ENCODE measurements at regions not wholly inside any gene's neighbourhood (a gene's known extent, or its start where the extent isn't known, plus 50 kb on each side); places are given as distances from the start of the nearest gene placed in this dataset.

DNA sequence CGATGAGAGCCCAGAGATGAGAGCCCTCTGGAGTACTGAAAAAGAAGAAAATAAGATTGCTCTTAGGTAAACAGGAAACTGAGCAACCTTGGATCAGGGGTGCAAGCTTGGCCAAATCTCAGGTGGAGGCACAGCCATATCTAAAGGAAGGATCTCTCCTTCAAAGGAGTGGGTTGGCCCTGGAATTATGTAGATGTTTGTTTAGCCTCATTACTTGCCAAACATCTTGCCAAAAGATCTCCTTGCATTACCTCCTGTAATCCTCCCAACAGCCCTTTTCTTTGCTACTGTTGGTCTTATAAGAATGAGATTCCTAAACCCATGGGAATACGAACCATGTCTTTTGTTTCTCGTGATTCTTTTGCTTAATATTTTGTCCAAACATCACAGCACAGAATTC, 332.6 kb upstream of the NCKAP5 start:
- Histone ChIP-seq H3K9ac (ENCODE audit: insufficient read depth in 1 of 2, low read depth in 2 of 2, low read length in 2 of 2) (no peak overlapping the region), H2AFZ (ENCODE audit: low read depth, low read length) (no peak overlapping the region), H3K27me3 (ENCODE audit: control insufficient read depth in 2 of 2, insufficient read depth in 2 of 2, low read length in 2 of 2) (no peaks in the 10 kb centered on the region), H3K36me3 (ENCODE audit: control insufficient read depth, insufficient read depth, low read length) (no peaks in the 10 kb centered on the region), H3K9me1 (ENCODE audit: control insufficient read depth, insufficient read depth, low read length) (no peaks in the 10 kb centered on the region), H3K4me2 (ENCODE audit: insufficient read depth, low read length) (no peak overlapping the region), H3K4me3 (no peak overlapping the region), H3K9me3 (replicated peaks; ENCODE audit: control insufficient read depth, insufficient read depth, low read depth, low read length) (no peaks in the 10 kb centered on the region), H3K27ac (ENCODE audit: extremely low read depth, low read depth, low read length) (no peak overlapping the region), H3K79me2 (ENCODE audit: control insufficient read depth, insufficient read depth, low read length) (no peaks in the 10 kb centered on the region), H4K20me1 (replicated peaks; ENCODE audit: control insufficient read depth, insufficient read depth, low read length) (no peaks in the 10 kb centered on the region; the same call in 1 of the 2 replicates), H3K4me1 (replicated peaks in 1 of 2; ENCODE audit: control insufficient read depth in 2 of 2, insufficient read depth in 2 of 2, low read length in 2 of 2) (no peaks in the 10 kb centered on the region)
- intact Hi-C loops (cut with micrococcal nuclease) (no loop called here), in situ Hi-C loops (cut with MboI) (no loop called here)
- DNase-seq (ENCODE audit: extremely low read depth in 1 of 4, low spot score in 3 of 4) (no peak), ATAC-seq (no peak), FAIRE-seq (no peak)
- POLR2A ChIA-PET: no interaction called here
- no peak for TF ChIP-seq JUN (IDR thresholded peaks at IDR 0.05; ENCODE audit: borderline replicate concordance, low read depth, low read length)
- no peak for TF ChIP-seq JUN (CRISPR knock-in tag; IDR thresholded peaks at IDR 0.05; ENCODE audit: borderline replicate concordance)
- TF ChIP-seq, protein P1, sequence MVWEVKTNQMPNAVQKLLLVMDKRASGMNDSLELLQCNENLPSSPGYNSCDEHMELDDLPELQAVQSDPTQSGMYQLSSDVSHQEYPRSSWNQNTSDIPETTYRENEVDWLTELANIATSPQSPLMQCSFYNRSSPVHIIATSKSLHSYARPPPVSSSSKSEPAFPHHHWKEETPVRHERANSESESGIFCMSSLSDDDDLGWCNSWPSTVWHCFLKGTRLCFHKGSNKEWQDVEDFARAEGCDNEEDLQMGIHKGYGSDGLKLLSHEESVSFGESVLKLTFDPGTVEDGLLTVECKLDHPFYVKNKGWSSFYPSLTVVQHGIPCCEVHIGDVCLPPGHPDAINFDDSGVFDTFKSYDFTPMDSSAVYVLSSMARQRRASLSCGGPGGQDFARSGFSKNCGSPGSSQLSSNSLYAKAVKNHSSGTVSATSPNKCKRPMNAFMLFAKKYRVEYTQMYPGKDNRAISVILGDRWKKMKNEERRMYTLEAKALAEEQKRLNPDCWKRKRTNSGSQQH (CRISPR knock-in tag; IDR thresholded peaks at IDR 0.05): no peak
- no peak for TF ChIP-seq MTA3 (IDR thresholded peaks at IDR 0.05; ENCODE audit: borderline replicate concordance)
- TF ChIP-seq, protein P2, sequence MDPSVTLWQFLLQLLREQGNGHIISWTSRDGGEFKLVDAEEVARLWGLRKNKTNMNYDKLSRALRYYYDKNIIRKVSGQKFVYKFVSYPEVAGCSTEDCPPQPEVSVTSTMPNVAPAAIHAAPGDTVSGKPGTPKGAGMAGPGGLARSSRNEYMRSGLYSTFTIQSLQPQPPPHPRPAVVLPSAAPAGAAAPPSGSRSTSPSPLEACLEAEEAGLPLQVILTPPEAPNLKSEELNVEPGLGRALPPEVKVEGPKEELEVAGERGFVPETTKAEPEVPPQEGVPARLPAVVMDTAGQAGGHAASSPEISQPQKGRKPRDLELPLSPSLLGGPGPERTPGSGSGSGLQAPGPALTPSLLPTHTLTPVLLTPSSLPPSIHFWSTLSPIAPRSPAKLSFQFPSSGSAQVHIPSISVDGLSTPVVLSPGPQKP (CRISPR knock-in tag; IDR thresholded peaks at IDR 0.05): no peak
- TF ChIP-seq GATA2 (CRISPR knock-in tag; IDR thresholded peaks at IDR 0.05): no peak
- TF ChIP-seq PHF20 (IDR thresholded peaks at IDR 0.05; ENCODE audit: partially characterized antibody): no peak
- TF ChIP-seq, protein P3, sequence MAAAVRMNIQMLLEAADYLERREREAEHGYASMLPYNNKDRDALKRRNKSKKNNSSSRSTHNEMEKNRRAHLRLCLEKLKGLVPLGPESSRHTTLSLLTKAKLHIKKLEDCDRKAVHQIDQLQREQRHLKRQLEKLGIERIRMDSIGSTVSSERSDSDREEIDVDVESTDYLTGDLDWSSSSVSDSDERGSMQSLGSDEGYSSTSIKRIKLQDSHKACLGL (CRISPR knock-in tag; IDR thresholded peaks at IDR 0.05; ENCODE audit: borderline replicate concordance, poor library complexity, severe bottlenecking): no peak
- TF ChIP-seq SIX5 (IDR thresholded peaks at IDR 0.05; ENCODE audit: borderline replicate concordance in 1 of 2, insufficient read depth in 1 of 2, low read depth in 1 of 2, low read length in 2 of 2): no peak
- no peak for TF ChIP-seq XRCC3 (IDR thresholded peaks at IDR 0.05)
- TF ChIP-seq, protein P4, sequence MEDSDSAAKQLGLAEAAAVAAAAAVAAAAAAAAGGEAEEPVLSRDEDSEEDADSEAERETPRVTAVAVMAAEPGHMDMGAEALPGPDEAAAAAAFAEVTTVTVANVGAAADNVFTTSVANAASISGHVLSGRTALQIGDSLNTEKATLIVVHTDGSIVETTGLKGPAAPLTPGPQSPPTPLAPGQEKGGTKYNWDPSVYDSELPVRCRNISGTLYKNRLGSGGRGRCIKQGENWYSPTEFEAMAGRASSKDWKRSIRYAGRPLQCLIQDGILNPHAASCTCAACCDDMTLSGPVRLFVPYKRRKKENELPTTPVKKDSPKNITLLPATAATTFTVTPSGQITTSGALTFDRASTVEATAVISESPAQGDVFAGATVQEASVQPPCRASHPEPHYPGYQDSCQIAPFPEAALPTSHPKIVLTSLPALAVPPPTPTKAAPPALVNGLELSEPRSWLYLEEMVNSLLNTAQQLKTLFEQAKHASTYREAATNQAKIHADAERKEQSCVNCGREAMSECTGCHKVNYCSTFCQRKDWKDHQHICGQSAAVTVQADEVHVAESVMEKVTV (CRISPR knock-in tag; IDR thresholded peaks at IDR 0.05): no peak
- WGBS (ENCODE audit: insufficient coverage, low coverage, missing lambda C conversion rate): 0% methylated on average over 3 of the region's 3 CpGs
- CTCF ChIA-PET (ENCODE audit: low intra/inter-chr PET ratio): no interaction called here
- BruUV-seq (replicated peaks): no TSS peak
